ENCODE measurements at regions not wholly inside any gene's neighbourhood (a gene's known extent, or its start where the extent isn't known, plus 50 kb on each side); places are given as distances from the start of the nearest gene placed in this dataset.
"Not testable (repeated sequence)": the region's sequence is repeated elsewhere in the genome, so short reads cannot be mapped to it uniquely, and the experiment has no call there.

DNA sequence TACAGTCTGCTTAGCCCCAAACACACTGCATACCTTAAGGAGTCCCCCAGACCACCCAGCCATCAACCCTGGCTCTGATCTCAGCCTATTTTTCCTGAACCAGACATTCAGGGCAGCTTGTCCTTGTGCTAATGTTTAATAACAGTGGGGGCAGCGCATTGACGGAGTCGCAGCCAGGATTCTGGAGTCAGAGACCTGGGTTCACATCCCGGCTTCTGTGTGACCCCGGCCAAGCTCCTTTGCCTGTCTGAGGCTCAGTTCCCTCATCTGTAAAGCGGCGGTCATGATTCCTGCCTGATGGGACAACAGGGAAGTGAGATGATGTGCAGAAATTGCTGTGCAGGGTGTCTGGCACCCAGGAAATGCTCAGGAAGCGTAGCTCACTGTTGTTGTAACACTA is 63.1 kb downstream of the MATN1 start:
- Histone ChIP-seq H3K9me3 (no peaks in the 10 kb centered on the region), H3K4me1 (no peaks in the 10 kb centered on the region), H3K36me3 (no peaks in the 10 kb centered on the region), H3K27ac (no peak overlapping the region), H3K27me3 (peaks cover 0 to 53% of the 10 kb centered on the region in 2 donors), H3K4me3 (no peak overlapping the region)
- no peak for DNase-seq
- intact Hi-C loops (cut with DNase I; ENCODE audit: low total_unique reads), result no loop called here
- TF ChIP-seq CTCF (IDR thresholded peaks at IDR 0.05), result no peak

- no peak for TF ChIP-seq CTCF (IDR thresholded peaks at IDR 0.05)
- Histone ChIP-seq H3K9me3 (no peaks in the 10 kb centered on the region), H3K4me3 (no peak overlapping the region), H3K27ac (no peak overlapping the region), H3K36me3 (no peaks in the 10 kb centered on the region), H3K27me3 (peaks cover 0 to 53% of the 10 kb centered on the region in 2 donors), H3K4me1 (no peaks in the 10 kb centered on the region)
- no peak for DNase-seq
- intact Hi-C loops (cut with DNase I; ENCODE audit: low total_unique reads), result no loop called here
Observed at GRCh38 chr1:30659702-30660101, 63.7 kb downstream of the MATN1 start.

GRCh38 chr1:30658375-30658774 is 65.0 kb downstream of the MATN1 start:
- DNase-seq; H3K4me3 ChIP-seq; H3K27ac ChIP-seq; H3K4me1 ChIP-seq; H3K9me3 ChIP-seq; intact Hi-C loops (cut with DNase I; ENCODE audit: low total_unique reads); H3K36me3 ChIP-seq: not testable (repeated sequence)
- H3K27me3 ChIP-seq, result peaks cover 0 to 61% of the 10 kb centered on the region in 2 donors

- no peak for TF ChIP-seq CTCF (IDR thresholded peaks at IDR 0.05)
- DNase-seq, result no peak
- H3K27me3 ChIP-seq, result peaks cover 0 to 63% of the 10 kb centered on the region in 2 donors
- H3K4me1 ChIP-seq, result no peaks in the 10 kb centered on the region
- no peak overlapping the region for H3K4me3 ChIP-seq
- no peak overlapping the region for H3K27ac ChIP-seq
- H3K9me3 ChIP-seq, result no peaks in the 10 kb centered on the region
- no peaks in the 10 kb centered on the region for H3K36me3 ChIP-seq
- intact Hi-C loops (cut with DNase I; ENCODE audit: low total_unique reads), result no loop called here
Observed at GRCh38 chr1:30658014-30658336, 65.4 kb downstream of the MATN1 start.

- Histone ChIP-seq H3K4me3 (no peak overlapping the region), H3K36me3 (no peaks in the 10 kb centered on the region), H3K4me1 (no peaks in the 10 kb centered on the region), H3K9me3 (no peaks in the 10 kb centered on the region), H3K27me3 (peaks cover 0 to 61% of the 10 kb centered on the region in 2 donors), H3K27ac (no peak overlapping the region)
- no peak for TF ChIP-seq CTCF (IDR thresholded peaks at IDR 0.05)
- intact Hi-C loops (cut with DNase I; ENCODE audit: low total_unique reads), result no loop called here
- DNase-seq, result no peak
Observed at GRCh38 chr1:30657131-30658013, 66.0 kb downstream of the MATN1 start.

GRCh38 chr1:30656171-30656940 is 67.0 kb downstream of the MATN1 start:
- H3K27me3 ChIP-seq, result peaks cover 0 to 66% of the 10 kb centered on the region in 2 donors
- TF ChIP-seq CTCF (IDR thresholded peaks at IDR 0.05), result no peak
- no peak overlapping the region for H3K4me3 ChIP-seq
- no peaks in the 10 kb centered on the region for H3K9me3 ChIP-seq
- no peaks in the 10 kb centered on the region for H3K4me1 ChIP-seq
- no peak overlapping the region for H3K27ac ChIP-seq
- intact Hi-C loops (cut with DNase I; ENCODE audit: low total_unique reads), result no loop called here
- DNase-seq, result no peak
- H3K36me3 ChIP-seq, result no peaks in the 10 kb centered on the region

All from tibial artery (tissue), 4 donors.